ENCODE measurements at regions not wholly inside any gene's neighbourhood (a gene's known extent, or its start where the extent isn't known, plus 50 kb on each side); places are given as distances from the start of the nearest gene placed in this dataset.

DNA sequence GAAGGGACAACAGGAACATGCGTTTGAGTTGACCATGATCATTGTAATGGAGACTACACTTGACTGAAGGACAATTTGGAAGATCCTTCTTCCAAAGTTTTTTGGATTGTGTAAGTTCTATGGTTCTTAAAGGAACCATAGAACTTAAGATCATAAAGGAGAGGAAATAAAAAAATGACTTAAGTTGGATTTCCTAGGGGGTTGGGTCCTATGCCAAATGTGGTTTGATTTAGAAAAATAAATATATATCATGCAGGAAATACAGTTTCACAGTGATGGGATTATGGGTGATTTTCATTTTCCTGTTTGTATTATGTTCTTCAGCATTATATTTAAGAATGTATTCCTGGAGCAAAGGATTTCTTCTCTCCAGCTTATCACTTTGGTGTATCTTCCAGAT lies 305.5 kb upstream of the DPH6 start:
- Histone ChIP-seq H3K9me3 (ENCODE audit: control insufficient read depth, insufficient read depth, low read length) (no peaks in the 10 kb centered on the region), H3K27me3 (ENCODE audit: control insufficient read depth, insufficient read depth, low read length) (no peaks in the 10 kb centered on the region), H3K36me3 (ENCODE audit: control insufficient read depth, insufficient read depth, low read length) (no peaks in the 10 kb centered on the region), H3K9ac (ENCODE audit: low read depth, low read length) (no peak overlapping the region), H3K4me3 (ENCODE audit: low read depth, low read length) (no peak overlapping the region), H3K4me1 (ENCODE audit: control insufficient read depth, insufficient read depth, low read length) (no peaks in the 10 kb centered on the region)

DNA sequence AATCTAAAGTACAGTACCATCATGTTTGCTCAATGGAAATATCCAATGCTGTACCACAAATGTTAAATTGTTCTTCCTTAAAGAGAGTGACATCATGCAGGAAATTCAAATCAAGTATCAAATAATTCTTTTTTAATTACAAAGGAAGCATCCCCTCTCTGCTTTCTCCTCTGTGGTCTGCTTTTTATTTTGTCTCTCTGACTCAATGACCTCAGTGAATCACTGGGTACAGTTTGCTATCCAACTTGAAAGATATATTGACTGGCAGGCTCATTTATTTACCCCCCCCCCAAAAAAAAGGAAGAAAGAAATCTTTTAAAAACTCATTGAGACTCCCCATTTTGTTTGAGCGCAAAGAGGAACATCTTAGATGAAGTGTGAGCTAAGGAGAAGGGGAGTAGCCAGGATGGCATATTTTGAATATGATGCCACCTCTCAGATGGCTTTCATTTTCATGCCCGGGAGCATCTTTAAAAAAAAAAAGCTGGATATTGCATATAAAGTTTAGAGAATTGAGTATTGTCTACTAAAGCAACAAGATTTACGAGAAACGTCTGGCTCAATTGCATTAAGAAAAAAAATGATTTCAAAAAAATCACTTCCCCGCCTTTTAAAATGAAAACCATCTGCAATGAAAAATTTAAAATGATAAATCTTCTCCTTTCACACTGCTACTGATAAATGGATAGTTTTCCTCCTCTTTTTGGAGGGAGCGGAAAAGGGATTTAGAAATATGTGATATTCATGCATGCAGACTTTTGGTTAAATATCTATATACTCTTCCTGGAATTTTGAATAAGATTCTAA lies 307.1 kb upstream of the DPH6 start:
- Histone ChIP-seq H3K27me3 (ENCODE audit: control insufficient read depth, insufficient read depth, low read length) (no peaks in the 10 kb centered on the region), H3K4me1 (ENCODE audit: control insufficient read depth, insufficient read depth, low read length) (no peaks in the 10 kb centered on the region), H3K9ac (ENCODE audit: low read depth, low read length) (no peak overlapping the region), H3K36me3 (ENCODE audit: control insufficient read depth, insufficient read depth, low read length) (no peaks in the 10 kb centered on the region), H3K4me3 (ENCODE audit: low read depth, low read length) (no peak overlapping the region), H3K9me3 (ENCODE audit: control insufficient read depth, insufficient read depth, low read length) (no peaks in the 10 kb centered on the region)

DNA sequence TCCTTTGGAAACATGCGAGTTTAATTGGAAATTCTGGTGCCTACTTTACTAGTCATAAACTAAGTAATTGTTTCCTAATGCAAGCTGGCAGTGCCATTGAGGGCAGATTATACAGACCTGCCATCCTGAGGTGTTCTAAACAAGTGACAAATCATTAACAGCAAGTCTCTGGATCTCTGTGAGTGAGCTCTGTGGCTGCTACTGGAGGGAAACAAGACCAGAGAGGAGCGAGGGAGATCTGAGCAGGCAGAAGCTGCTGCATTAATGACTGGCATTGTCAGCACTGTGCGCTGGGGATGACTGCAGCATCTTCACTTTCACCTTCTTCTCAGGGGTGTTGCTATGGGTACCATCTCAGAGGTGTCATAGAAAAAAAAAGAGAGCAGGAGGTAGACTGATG lies 308.4 kb upstream of the DPH6 start:
- H3K27me3 ChIP-seq (ENCODE audit: control insufficient read depth, insufficient read depth, low read length) = no peaks in the 10 kb centered on the region
- H3K9ac ChIP-seq (ENCODE audit: low read depth, low read length) = no peak overlapping the region
- no peaks in the 10 kb centered on the region for H3K36me3 ChIP-seq (ENCODE audit: control insufficient read depth, insufficient read depth, low read length)
- peaks cover 3% of the 10 kb centered on the region for H3K4me1 ChIP-seq (ENCODE audit: control insufficient read depth, insufficient read depth, low read length)
- no peaks in the 10 kb centered on the region for H3K9me3 ChIP-seq (ENCODE audit: control insufficient read depth, insufficient read depth, low read length)
- no peak overlapping the region for H3K4me3 ChIP-seq (ENCODE audit: low read depth, low read length)

DNA sequence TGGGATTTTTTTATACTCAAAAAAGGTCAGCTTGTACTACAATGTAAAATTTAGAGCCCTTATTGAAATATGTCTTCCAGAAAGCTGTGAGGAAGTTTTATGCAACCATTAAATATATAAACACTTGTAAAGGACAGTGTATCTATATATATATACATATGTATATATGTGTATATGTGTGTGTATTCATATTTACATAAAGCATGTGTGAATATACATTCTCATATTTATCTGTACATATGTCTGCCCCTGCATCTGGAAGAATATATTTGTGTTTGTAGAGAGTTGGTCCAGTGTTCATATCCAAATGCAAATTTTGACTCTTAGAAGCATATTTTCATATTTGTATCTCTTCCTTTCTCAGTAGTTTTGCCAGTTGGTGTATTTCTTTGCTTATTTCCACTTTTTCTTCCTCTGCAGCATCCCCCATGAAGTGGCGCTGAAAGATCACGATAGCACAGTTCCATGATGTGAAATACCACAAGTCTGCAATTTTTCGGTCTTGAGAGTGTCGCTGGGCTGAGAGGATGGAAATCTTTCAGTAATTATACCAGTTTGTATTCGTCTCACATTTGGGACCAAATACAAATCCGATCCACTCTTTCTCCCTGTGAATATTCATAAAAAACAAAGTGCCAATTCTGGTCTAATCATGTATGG lies 311.7 kb upstream of the DPH6 start:
- Histone ChIP-seq H3K4me1 (ENCODE audit: control insufficient read depth, insufficient read depth, low read length) (peaks cover 3% of the 10 kb centered on the region), H3K36me3 (ENCODE audit: control insufficient read depth, insufficient read depth, low read length) (no peaks in the 10 kb centered on the region)

DNA sequence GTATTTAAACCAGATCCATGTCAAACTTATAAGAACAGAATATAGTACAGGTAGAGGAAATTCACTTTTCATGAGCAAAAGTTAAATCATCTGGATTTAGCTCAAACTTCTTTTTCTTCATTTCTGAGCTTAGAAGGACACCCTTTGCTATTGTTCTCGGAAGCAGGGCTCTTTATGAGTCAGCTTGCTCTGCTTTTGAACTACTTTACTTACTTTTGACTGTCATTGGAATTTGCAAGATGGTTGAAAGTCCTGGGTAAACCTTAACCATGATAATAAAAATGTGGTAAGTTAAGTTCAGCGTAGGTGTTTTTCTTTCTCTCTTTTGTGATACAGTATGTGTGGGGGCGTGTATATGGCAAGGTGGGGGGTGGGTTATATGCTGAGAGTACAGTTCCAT lies 312.7 kb upstream of the DPH6 start:
- Histone ChIP-seq H3K4me1 (ENCODE audit: control insufficient read depth, insufficient read depth, low read length) (peaks cover 3% of the 10 kb centered on the region), H3K4me3 (ENCODE audit: low read depth, low read length) (no peak overlapping the region), H3K27me3 (ENCODE audit: control insufficient read depth, insufficient read depth, low read length) (no peaks in the 10 kb centered on the region), H3K9me3 (ENCODE audit: control insufficient read depth, insufficient read depth, low read length) (no peaks in the 10 kb centered on the region), H3K9ac (ENCODE audit: low read depth, low read length) (no peak overlapping the region), H3K36me3 (ENCODE audit: control insufficient read depth, insufficient read depth, low read length) (no peaks in the 10 kb centered on the region)

More for the DNA sequence above, 311.7 kb upstream of the DPH6 start:
- Histone ChIP-seq H3K27me3 (ENCODE audit: control insufficient read depth, insufficient read depth, low read length) (no peaks in the 10 kb centered on the region), H3K4me3 (ENCODE audit: low read depth, low read length) (no peak overlapping the region), H3K9me3 (ENCODE audit: control insufficient read depth, insufficient read depth, low read length) (no peaks in the 10 kb centered on the region), H3K9ac (ENCODE audit: low read depth, low read length) (no peak overlapping the region)

DNA sequence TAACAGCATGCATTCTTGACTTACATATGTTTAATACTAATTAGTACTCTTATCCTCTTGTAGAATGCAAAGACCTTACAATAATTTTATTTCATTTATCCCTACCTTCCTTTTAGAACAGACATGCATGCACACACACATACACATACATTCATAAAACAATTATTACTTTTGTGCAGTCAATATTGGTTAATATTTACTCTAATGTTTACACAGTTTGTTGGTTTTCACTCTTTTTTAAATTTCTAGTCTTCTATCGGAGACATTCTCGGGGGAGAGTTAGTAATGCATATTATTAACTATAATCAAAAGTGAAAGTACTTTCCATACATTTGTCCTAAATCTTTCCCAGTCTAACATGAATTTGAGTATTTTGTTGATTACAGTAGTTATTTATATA lies 317.7 kb upstream of the DPH6 start:
- Histone ChIP-seq H3K27me3 (ENCODE audit: control insufficient read depth, insufficient read depth, low read length) (no peaks in the 10 kb centered on the region), H3K9me3 (ENCODE audit: control insufficient read depth, insufficient read depth, low read length) (no peaks in the 10 kb centered on the region), H3K36me3 (ENCODE audit: control insufficient read depth, insufficient read depth, low read length) (no peaks in the 10 kb centered on the region), H3K9ac (ENCODE audit: low read depth, low read length) (no peak overlapping the region), H3K4me1 (ENCODE audit: control insufficient read depth, insufficient read depth, low read length) (peaks cover 7% of the 10 kb centered on the region), H3K4me3 (ENCODE audit: low read depth, low read length) (no peak overlapping the region)

DNA sequence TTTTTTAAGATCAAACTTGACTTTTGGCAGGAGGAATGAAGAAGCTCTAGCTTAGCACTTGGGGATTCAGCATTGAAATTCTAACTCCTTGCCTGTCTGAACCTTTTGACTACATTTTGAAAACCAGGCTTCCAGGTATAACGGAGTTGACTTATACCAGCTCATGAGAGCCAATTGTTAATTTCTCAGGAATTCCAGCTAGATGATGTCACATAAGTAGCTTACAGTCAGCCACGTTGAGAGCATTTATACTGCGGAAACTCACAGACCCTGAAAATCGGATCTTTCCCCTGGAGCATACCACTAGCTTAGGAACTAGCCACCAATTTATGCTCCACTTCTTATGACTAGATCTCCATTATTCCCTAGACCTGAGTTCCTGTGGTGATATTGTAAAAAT lies 321.4 kb upstream of the DPH6 start:
- no peak overlapping the region for H3K4me3 ChIP-seq (ENCODE audit: low read depth, low read length)
- H3K4me1 ChIP-seq (ENCODE audit: control insufficient read depth, insufficient read depth, low read length) = peaks cover 16% of the 10 kb centered on the region
- H3K27me3 ChIP-seq (ENCODE audit: control insufficient read depth, insufficient read depth, low read length) = no peaks in the 10 kb centered on the region
- no peaks in the 10 kb centered on the region for H3K36me3 ChIP-seq (ENCODE audit: control insufficient read depth, insufficient read depth, low read length)
- H3K9ac ChIP-seq (ENCODE audit: low read depth, low read length) = no peak overlapping the region
- no peaks in the 10 kb centered on the region for H3K9me3 ChIP-seq (ENCODE audit: control insufficient read depth, insufficient read depth, low read length)

DNA sequence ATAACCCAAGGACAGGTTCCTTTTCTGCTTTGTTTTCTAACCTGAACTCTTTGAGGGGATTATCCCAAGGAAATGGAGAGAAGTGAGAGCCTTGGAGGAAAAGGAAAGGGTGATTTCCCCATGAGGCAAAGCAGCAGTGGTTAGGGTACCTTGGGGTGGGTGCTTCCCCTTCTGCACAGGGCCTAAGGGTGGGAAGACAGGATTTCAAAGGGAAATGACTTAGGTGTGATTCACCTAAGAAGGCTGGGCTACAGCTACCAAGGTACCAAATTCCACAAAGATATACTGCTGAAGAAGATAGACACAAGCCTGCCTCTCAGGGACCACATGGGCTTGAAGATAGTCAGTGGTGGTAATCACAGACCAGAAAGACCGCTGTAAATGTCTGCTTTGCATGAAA lies 325.3 kb upstream of the DPH6 start:
- no peaks in the 10 kb centered on the region for H3K36me3 ChIP-seq (ENCODE audit: control insufficient read depth, insufficient read depth, low read length)
- peaks cover 16% of the 10 kb centered on the region for H3K4me1 ChIP-seq (ENCODE audit: control insufficient read depth, insufficient read depth, low read length)
- no peak overlapping the region for H3K9ac ChIP-seq (ENCODE audit: low read depth, low read length)
- no peaks in the 10 kb centered on the region for H3K27me3 ChIP-seq (ENCODE audit: control insufficient read depth, insufficient read depth, low read length)
- H3K4me3 ChIP-seq (ENCODE audit: low read depth, low read length) = no peak overlapping the region
- H3K9me3 ChIP-seq (ENCODE audit: control insufficient read depth, insufficient read depth, low read length) = no peaks in the 10 kb centered on the region

DNA sequence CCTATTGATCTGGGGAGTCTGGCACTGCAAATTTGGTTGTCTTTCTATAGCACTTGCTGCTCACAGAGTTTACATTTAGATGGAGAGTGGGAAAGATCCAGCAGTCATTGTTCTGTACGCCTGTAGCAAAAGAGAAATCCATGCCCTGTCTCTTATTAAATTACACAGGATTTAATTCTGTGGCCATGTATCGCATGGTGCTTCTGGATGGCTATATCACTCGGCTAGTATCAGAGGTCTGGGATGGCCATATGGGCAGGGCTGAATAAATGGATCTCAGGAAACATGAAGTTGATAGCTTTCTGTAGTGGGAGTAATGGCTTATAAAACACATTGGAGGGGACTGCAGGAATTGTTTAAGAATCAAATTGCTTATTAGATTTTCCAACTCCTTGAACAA lies 325.8 kb upstream of the DPH6 start:
- no peaks in the 10 kb centered on the region for H3K36me3 ChIP-seq (ENCODE audit: control insufficient read depth, insufficient read depth, low read length)
- peaks cover 16% of the 10 kb centered on the region for H3K4me1 ChIP-seq (ENCODE audit: control insufficient read depth, insufficient read depth, low read length)
- no peaks in the 10 kb centered on the region for H3K27me3 ChIP-seq (ENCODE audit: control insufficient read depth, insufficient read depth, low read length)
- H3K4me3 ChIP-seq (ENCODE audit: low read depth, low read length) = no peak overlapping the region
- H3K9ac ChIP-seq (ENCODE audit: low read depth, low read length) = no peak overlapping the region
- H3K9me3 ChIP-seq (ENCODE audit: control insufficient read depth, insufficient read depth, low read length) = no peaks in the 10 kb centered on the region

DNA sequence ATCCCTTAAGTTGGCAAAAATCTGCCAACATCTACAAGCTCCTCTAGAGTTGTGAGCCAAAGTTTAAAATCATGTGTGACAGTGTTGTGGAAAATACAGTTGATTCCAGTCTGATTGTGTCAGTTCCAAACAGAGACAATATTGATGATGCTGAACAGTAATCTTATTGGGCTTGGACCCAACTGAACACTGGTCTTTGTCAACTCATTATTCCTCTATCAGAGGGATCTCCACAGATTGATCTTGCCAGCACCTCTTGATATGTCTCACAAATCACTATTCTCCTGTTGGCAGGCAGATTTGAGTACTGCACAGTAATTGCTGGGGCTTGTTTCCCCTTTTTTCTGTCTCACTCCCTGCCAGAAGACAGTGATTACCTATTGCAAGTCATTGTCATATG lies 326.6 kb upstream of the DPH6 start:
- Histone ChIP-seq H3K9me3 (ENCODE audit: control insufficient read depth, insufficient read depth, low read length) (no peaks in the 10 kb centered on the region), H3K27me3 (ENCODE audit: control insufficient read depth, insufficient read depth, low read length) (no peaks in the 10 kb centered on the region), H3K4me3 (ENCODE audit: low read depth, low read length) (no peak overlapping the region), H3K9ac (ENCODE audit: low read depth, low read length) (no peak overlapping the region), H3K36me3 (ENCODE audit: control insufficient read depth, insufficient read depth, low read length) (no peaks in the 10 kb centered on the region), H3K4me1 (ENCODE audit: control insufficient read depth, insufficient read depth, low read length) (peaks cover 13% of the 10 kb centered on the region)

DNA sequence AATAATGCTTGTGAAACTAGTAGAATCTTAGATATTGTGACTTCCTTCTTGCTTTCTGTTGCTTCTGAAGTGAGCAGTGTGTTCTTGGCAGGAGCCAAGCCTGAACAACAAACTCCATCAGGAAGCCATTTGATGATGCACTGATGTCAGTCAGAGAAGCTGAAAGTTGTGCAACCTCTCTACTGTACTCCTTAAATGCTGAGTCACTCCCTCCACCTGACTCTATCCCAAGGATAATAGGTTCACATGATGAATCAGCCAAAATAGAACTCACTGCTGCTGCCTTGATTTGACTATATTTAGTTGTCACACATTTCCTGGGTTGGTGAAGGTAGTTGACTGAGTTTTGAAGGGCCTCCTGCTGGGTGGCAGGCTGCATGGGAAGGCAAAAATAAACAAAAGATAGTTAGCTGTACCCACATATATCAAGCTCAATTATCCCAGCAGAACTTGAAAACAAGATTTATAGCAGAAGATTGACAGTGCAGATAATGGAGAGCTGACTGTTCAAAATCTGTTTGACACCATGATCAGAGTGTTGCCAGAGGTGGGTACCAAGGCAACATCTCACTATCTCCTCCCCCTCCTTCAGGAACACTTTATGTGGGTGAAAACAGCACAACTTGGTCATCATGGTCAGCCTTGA lies 328.4 kb upstream of the DPH6 start:
- Histone ChIP-seq H3K4me1 (ENCODE audit: control insufficient read depth, insufficient read depth, low read length) (peaks cover 12% of the 10 kb centered on the region), H3K36me3 (ENCODE audit: control insufficient read depth, insufficient read depth, low read length) (no peaks in the 10 kb centered on the region), H3K9me3 (ENCODE audit: control insufficient read depth, insufficient read depth, low read length) (no peaks in the 10 kb centered on the region), H3K27me3 (ENCODE audit: control insufficient read depth, insufficient read depth, low read length) (no peaks in the 10 kb centered on the region), H3K4me3 (ENCODE audit: low read depth, low read length) (no peak overlapping the region), H3K9ac (ENCODE audit: low read depth, low read length) (no peak overlapping the region)

DNA sequence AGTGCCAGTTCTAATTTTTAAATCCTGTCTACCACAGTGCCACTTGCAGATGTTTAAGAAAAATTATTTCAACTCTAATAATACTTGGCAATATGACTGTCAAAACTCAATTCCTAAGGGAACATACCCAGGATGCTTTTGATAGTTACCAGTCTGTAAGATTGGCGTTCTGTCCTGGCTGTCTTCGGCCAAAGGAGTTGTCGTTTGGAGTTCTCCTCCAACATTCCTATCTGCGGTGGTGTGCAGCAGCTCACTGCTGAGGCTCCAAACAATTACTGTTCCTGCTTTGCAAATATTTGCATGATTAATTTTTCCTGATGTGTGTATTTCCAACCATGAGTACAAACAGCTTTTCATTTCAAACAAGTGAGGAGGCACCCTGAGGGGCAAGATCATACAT lies 330.8 kb upstream of the DPH6 start:
- Histone ChIP-seq H3K4me1 (ENCODE audit: control insufficient read depth, insufficient read depth, low read length) (no peaks in the 10 kb centered on the region), H3K9me3 (ENCODE audit: control insufficient read depth, insufficient read depth, low read length) (no peaks in the 10 kb centered on the region), H3K9ac (ENCODE audit: low read depth, low read length) (no peak overlapping the region), H3K27me3 (ENCODE audit: control insufficient read depth, insufficient read depth, low read length) (no peaks in the 10 kb centered on the region), H3K36me3 (ENCODE audit: control insufficient read depth, insufficient read depth, low read length) (no peaks in the 10 kb centered on the region), H3K4me3 (ENCODE audit: low read depth, low read length) (no peak overlapping the region)
